ENCODE measurements at regions not wholly inside any gene's neighbourhood (a gene's known extent, or its start where the extent isn't known, plus 50 kb on each side); places are given as distances from the start of the nearest gene placed in this dataset.

DNA sequence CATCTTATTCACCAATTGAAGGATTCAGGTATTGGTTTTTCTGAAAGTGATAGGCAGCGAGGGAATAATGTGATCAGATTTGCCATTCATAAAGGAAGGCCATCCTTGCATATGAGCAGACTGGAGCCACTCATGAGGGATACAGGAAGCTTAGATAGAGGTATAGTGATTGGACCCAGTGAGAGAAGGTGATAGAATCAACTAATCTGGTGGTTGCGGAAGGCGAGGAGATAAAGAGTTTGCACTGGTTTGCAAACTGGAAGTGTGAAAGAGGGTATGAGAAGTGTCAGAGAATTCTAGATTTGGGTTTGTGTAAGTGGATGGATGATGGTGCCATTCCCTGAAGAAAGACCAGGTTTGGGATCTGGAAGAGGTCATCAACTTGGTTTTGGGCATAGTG is 57.3 kb upstream of the RASGEF1B start:
- Histone ChIP-seq H3K9ac (ENCODE audit: insufficient read depth, low read length) (no peak overlapping the region), H3K4me3 (replicated peaks in 1 of 4; ENCODE audit: control extremely low read depth in 1 of 4, insufficient read depth in 1 of 4, low read depth in 3 of 4, low read length in 4 of 4) (no peak overlapping the region), H3K36me3 (ENCODE audit: control insufficient read depth, insufficient read depth, low read length) (no peaks in the 10 kb centered on the region), H3K9me3 (ENCODE audit: control insufficient read depth, insufficient read depth, low read depth, low read length) (no peaks in the 10 kb centered on the region), H3K27me3 (ENCODE audit: control insufficient read depth, insufficient read depth, low read length) (no peaks in the 10 kb centered on the region), H3K79me2 (ENCODE audit: control insufficient read depth, insufficient read depth, low read length) (no peaks in the 10 kb centered on the region), H3K4me1 (ENCODE audit: control insufficient read depth, extremely low read depth, insufficient read depth, low read length) (no peaks in the 10 kb centered on the region), H3K27ac (ENCODE audit: insufficient read depth, low read length) (no peak overlapping the region), H4K20me1 (ENCODE audit: control insufficient read depth, extremely low read depth, insufficient read depth, low read length) (no peaks in the 10 kb centered on the region), H2AFZ (ENCODE audit: low read length) (no peak overlapping the region), H3K4me2 (ENCODE audit: extremely low read depth, insufficient read depth, low read length) (no peak overlapping the region)
- TF ChIP-seq, protein P1, sequence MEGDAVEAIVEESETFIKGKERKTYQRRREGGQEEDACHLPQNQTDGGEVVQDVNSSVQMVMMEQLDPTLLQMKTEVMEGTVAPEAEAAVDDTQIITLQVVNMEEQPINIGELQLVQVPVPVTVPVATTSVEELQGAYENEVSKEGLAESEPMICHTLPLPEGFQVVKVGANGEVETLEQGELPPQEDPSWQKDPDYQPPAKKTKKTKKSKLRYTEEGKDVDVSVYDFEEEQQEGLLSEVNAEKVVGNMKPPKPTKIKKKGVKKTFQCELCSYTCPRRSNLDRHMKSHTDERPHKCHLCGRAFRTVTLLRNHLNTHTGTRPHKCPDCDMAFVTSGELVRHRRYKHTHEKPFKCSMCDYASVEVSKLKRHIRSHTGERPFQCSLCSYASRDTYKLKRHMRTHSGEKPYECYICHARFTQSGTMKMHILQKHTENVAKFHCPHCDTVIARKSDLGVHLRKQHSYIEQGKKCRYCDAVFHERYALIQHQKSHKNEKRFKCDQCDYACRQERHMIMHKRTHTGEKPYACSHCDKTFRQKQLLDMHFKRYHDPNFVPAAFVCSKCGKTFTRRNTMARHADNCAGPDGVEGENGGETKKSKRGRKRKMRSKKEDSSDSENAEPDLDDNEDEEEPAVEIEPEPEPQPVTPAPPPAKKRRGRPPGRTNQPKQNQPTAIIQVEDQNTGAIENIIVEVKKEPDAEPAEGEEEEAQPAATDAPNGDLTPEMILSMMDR (conservative IDR thresholded peaks at IDR 0.05 in 1 of 2, IDR thresholded peaks at IDR 0.05 in 1 of 2; ENCODE audit: low read depth in 1 of 2, low read length in 2 of 2), result no peak
- TF ChIP-seq EZH2 (IDR thresholded peaks at IDR 0.05; ENCODE audit: low read length, missing control alignments), result no peak
- no peak for DNase-seq (ENCODE audit: low read depth in 2 of 2)

DNA sequence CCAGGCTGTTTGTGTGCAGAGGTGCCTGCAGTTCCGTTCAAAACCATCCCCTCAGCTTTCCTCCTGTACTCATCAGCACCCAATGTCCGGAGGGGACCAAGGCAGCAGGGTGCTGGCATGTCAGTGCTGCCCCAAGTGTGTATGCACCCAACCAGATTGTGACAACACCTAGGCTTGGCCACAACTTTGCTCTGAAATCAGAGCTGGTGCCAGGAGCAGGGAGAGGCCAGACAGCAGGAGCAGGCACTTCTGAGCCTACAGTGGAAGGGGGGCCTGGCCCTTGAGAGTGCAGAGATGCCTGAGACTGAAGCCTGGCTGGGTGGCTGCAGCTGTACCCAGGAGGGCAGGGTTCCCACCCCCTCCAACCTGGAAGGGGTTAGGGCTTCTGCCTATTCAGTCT is 56.5 kb upstream of the RASGEF1B start:
- TF ChIP-seq EZH2 (IDR thresholded peaks at IDR 0.05; ENCODE audit: low read length, missing control alignments), result no peak
- TF ChIP-seq, protein P1 (conservative IDR thresholded peaks at IDR 0.05 in 1 of 2, IDR thresholded peaks at IDR 0.05 in 1 of 2; ENCODE audit: low read depth in 1 of 2, low read length in 2 of 2), result no peak

DNA sequence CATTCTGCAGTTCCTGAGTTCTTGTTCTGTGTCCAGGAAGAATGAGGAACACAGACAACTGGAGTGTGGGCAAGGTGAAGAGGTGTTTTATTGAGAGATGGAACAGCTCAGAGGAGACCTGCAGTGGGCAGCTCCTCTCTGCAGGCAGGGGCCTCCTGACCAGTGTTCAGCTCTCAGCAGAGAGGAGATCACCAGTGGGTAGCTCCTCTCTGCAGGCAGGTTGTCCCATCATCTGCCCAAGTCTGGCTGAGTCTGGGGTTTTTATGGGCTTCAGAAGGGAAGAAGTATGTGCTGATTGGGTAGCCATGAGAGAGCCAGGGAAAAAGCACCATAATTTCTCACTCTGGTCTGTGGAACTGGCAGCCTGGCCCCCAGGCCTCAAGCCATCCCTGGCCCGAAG is 56.0 kb upstream of the RASGEF1B start:
- Histone ChIP-seq H3K27me3 (ENCODE audit: control insufficient read depth, insufficient read depth, low read length) (no peaks in the 10 kb centered on the region), H3K36me3 (ENCODE audit: control insufficient read depth, insufficient read depth, low read length) (no peaks in the 10 kb centered on the region), H3K9me3 (ENCODE audit: control insufficient read depth, insufficient read depth, low read depth, low read length) (no peaks in the 10 kb centered on the region), H3K4me1 (ENCODE audit: control insufficient read depth, extremely low read depth, insufficient read depth, low read length) (no peaks in the 10 kb centered on the region), H4K20me1 (ENCODE audit: control insufficient read depth, extremely low read depth, insufficient read depth, low read length) (no peaks in the 10 kb centered on the region), H3K9ac (ENCODE audit: insufficient read depth, low read length) (no peak overlapping the region), H3K27ac (ENCODE audit: insufficient read depth, low read length) (no peak overlapping the region), H3K4me2 (ENCODE audit: extremely low read depth, insufficient read depth, low read length) (no peak overlapping the region), H3K4me3 (replicated peaks in 1 of 4; ENCODE audit: control extremely low read depth in 1 of 4, insufficient read depth in 1 of 4, low read depth in 3 of 4, low read length in 4 of 4) (no peak overlapping the region), H3K79me2 (ENCODE audit: control insufficient read depth, insufficient read depth, low read length) (no peaks in the 10 kb centered on the region), H2AFZ (ENCODE audit: low read length) (no peak overlapping the region)
- no peak for DNase-seq (ENCODE audit: low read depth in 2 of 2)
- TF ChIP-seq EZH2 (IDR thresholded peaks at IDR 0.05; ENCODE audit: low read length, missing control alignments), result no peak
- TF ChIP-seq, protein P1 (conservative IDR thresholded peaks at IDR 0.05 in 1 of 2, IDR thresholded peaks at IDR 0.05 in 1 of 2; ENCODE audit: low read depth in 1 of 2, low read length in 2 of 2), result no peak

More for the DNA sequence above, 56.5 kb upstream of the RASGEF1B start:
- Histone ChIP-seq H3K9ac (ENCODE audit: insufficient read depth, low read length) (no peak overlapping the region), H3K27ac (ENCODE audit: insufficient read depth, low read length) (no peak overlapping the region), H3K4me1 (ENCODE audit: control insufficient read depth, extremely low read depth, insufficient read depth, low read length) (no peaks in the 10 kb centered on the region), H4K20me1 (ENCODE audit: control insufficient read depth, extremely low read depth, insufficient read depth, low read length) (no peaks in the 10 kb centered on the region), H3K79me2 (ENCODE audit: control insufficient read depth, insufficient read depth, low read length) (no peaks in the 10 kb centered on the region), H3K4me3 (replicated peaks in 1 of 4; ENCODE audit: control extremely low read depth in 1 of 4, insufficient read depth in 1 of 4, low read depth in 3 of 4, low read length in 4 of 4) (no peak overlapping the region), H3K9me3 (ENCODE audit: control insufficient read depth, insufficient read depth, low read depth, low read length) (no peaks in the 10 kb centered on the region), H3K4me2 (ENCODE audit: extremely low read depth, insufficient read depth, low read length) (no peak overlapping the region), H3K36me3 (ENCODE audit: control insufficient read depth, insufficient read depth, low read length) (no peaks in the 10 kb centered on the region), H2AFZ (ENCODE audit: low read length) (no peak overlapping the region), H3K27me3 (ENCODE audit: control insufficient read depth, insufficient read depth, low read length) (no peaks in the 10 kb centered on the region)
- DNase-seq (ENCODE audit: low read depth in 2 of 2), result no peak
